LNCAP (cell line): ENCODE measurements at regions not wholly inside any gene's neighbourhood (a gene's known extent, or its start where the extent isn't known, plus 50 kb on each side); places are given as distances from the start of the nearest gene placed in this dataset.

Source experiments
- TF ChIP-seq, protein P1 (sequence below): fragments of 450-650 bp; IDR thresholded peaks from 2 replicates; pipeline ENCODE4 v1.5.1; 2017; ENCODE audit warnings: mild to moderate bottlenecking

DNA sequence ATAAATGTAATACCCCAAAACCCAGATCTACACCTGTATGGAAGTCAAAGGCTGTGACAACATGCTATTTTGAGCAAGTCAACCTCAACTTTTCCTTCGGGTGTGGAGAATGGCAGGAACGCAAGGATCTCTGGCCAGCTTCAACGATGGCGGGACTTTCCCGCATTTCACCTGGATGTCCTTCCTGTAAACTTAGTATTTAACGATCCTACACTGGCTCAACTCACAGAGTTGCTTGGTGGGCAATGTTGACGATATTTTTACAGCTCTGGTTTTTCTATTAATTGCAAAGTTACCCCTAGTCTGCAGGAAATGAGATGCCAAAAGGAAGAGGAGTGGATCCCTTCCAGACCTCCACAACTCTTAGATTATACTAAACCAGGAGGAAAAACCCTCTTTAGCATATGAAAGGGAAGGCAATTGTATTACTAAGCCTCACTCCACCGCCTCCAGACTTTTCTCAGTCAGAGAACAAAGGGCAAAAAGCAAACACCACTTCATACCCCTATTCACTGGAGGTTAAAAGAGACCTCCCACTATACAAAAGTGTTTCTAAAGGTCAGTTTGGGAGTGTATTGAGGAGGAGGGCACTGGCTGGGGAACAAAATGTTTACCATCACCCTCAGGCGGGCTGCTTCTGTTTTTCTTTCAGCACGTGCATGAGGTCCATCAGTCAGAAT lies 56.5 kb upstream of the ACVR1 start:
- TF ChIP-seq, protein P1, sequence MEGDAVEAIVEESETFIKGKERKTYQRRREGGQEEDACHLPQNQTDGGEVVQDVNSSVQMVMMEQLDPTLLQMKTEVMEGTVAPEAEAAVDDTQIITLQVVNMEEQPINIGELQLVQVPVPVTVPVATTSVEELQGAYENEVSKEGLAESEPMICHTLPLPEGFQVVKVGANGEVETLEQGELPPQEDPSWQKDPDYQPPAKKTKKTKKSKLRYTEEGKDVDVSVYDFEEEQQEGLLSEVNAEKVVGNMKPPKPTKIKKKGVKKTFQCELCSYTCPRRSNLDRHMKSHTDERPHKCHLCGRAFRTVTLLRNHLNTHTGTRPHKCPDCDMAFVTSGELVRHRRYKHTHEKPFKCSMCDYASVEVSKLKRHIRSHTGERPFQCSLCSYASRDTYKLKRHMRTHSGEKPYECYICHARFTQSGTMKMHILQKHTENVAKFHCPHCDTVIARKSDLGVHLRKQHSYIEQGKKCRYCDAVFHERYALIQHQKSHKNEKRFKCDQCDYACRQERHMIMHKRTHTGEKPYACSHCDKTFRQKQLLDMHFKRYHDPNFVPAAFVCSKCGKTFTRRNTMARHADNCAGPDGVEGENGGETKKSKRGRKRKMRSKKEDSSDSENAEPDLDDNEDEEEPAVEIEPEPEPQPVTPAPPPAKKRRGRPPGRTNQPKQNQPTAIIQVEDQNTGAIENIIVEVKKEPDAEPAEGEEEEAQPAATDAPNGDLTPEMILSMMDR, result no peak

DNA sequence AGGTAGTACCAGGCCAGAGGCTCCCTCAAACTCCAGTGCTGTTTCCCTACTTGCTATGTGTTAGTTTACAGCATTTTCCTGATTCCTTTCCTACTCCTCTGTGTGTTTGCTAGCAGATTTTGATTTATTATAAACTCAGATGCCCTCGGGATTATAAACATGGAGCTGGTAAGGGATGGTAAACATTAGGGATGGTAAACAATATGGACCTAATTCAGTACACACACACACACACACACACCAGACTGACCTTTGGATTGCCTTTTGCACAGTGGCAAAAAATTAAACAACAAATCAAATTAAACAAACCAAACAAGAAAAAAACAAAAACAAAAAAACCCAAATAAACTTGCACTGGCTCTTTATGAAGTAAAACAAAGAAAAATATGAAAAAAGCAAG lies 55.4 kb upstream of the ACVR1 start:
- TF ChIP-seq, protein P1, result no peak

DNA sequence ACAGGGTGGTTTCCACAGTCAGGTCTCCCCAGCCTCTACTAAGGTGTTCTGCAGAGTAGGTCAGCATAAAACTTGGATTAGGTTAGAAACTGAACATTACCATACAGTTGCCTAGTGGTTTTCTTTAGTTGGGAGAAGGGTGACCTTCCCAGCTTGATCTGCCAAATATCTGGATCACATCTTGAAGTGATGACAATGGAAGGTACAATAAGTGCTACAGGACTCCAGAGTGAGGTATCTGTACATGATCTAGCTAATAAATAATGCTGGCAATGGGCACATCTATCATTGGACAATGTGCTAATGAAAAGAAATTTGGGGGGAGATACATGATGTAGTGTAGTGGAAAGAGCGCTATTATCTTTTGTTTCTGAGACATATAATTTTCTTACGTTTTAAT lies 54.6 kb upstream of the ACVR1 start:
- TF ChIP-seq, protein P1, result no peak

DNA sequence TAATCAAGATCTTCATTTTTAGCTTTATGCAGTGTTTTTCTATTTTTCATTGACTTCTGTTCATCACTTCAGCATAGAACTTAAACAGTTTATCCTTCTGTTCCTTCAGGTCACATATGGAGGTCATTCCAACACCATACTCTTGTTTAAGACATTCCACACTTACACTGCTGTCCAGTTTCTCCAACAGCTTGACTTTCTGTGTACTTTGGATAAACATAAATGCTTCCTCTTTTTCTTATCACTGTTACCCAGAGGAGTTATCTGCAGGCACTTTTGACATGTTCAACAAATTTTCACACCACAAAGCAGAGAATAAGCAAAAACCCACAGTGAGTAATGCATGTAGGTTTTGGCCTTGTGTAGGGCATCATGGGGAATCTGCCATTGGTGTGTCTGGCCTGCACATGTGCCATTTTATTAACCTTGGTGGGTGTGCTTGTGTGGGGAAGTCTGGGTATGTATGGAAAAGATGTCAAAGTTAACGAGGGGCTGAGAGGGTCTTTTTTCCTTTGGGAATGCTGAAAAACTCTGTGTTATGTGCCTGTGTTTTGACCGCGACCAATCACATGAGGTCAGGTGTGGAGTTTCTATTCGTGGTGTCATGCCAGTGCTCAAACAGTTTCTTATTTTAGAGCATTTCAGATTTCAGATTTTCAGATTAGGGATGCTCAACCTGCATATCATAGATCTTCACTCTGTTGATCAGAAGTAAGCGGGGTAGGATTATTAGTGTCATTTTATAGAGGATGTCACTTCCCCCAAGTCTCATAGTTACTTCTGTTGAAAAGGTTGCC lies 53.9 kb upstream of the ACVR1 start:
- TF ChIP-seq, protein P1, result no peak

DNA sequence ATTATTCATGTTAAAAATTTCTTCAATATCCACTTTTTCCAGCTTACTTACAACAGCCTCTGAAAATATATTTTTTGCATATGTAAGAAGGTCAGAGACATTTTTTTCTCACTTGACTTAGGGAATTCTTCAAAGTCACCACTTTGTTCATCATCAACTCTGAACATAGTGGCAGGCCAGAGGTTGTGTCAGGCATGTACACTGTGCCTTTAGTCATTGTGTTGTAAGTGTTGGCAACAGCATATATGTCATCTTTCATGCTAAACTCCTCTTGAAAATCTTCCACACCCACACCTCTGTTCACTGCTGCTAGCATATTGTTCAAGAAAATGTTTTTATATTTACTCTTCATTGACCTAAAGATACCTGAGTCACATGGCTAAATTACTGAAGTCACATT lies 52.2 kb upstream of the ACVR1 start:
- TF ChIP-seq, protein P1, result no peak

DNA sequence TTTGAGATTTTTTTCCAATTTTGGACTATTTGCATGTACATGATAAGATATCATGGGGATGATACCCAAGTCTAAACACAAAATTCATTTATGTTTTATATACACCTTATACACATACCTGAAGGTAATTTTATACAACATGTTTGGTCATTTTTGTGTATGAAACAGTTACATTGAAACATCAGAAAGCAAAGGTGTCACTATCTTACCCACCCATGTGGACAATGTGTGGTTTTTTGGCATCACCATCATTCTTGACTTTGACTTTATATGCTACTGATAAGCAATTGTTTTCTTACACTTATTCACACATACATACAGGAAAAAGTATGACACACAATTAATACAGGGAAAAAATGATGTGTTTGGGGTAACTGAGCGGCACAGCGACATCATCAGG lies 51.0 kb upstream of the ACVR1 start:
- TF ChIP-seq, protein P1, result no peak
